Pancreas (tissue), 10 donors: ENCODE measurements at regions not wholly inside any gene's neighbourhood (a gene's known extent, or its start where the extent isn't known, plus 50 kb on each side); places are given as distances from the start of the nearest gene placed in this dataset.

Source experiments
- ATAC-seq, 4 donors: fragments of 200-7000 bp; cut with Tn5 transposase; one replicate each; pipeline versions ENCODE4 v1.8.0 to v1.9.1; 2020; ENCODE audit warnings: mild to moderate bottlenecking in 4 of 4, moderate library complexity in 4 of 4
- DNase-seq, 6 donors: peaks; one replicate each; pipeline ENCODE4 v3.0.0-alpha.2; 2020
- FAIRE-seq: peaks from 2 replicates; lab custom pipeline; 2012; peaks lifted over from hg19 to GRCh38; lab: Jason Lieb, UNC
- H3K27ac ChIP-seq, 4 donors: fragments of 200-600 bp; sonication (generic); 1 replicate in 3 of 4; 2 replicates in 1 of 4; pipeline versions ENCODE4 v1.5.0 to v1.8.0; 2020
- H3K27me3 ChIP-seq, 4 donors: fragments of 200-600 bp; one replicate each; pipeline ENCODE4 v1.8.0; 2021
- H3K36me3 ChIP-seq, 3 donors: fragments of 200-600 bp; sonication (generic) in 1 of 3; one replicate each; pipeline versions ENCODE4 v1.5.0 to v1.8.0; 2020 to 2021
- H3K4me1 ChIP-seq, 3 donors: fragments of 200-600 bp; one replicate each; pipeline ENCODE4 v1.8.0; 2021
- H3K4me3 ChIP-seq, 4 donors: fragments of 200-600 bp; sonication (generic) in 2 of 4; one replicate each; pipeline versions ENCODE4 v1.5.0 to v1.8.0; 2020 to 2021
- H3K9me3 ChIP-seq, 4 donors: fragments of 200-600 bp; one replicate each; pipeline ENCODE4 v1.8.0; 2021
- WGBS, 2 donors: extraction: QIAGEN DNeasy Blood & Tissue Kit; methylation state at CpG; one replicate each; pipeline ENCODE4 v1.1.7; 2013; 5-methylcytosine and 5-hydroxymethylcytosine counted together
- intact Hi-C, 3 donors: fragments of 100-400 bp; cut with DNase I; formaldehyde crosslinking; loops; one replicate each; pipeline versions ENCODE4 v1.11.1 to v1.14.2; 2022
- TF ChIP-seq, protein P1 (sequence below), 4 donors: fragments of 200-600 bp; sonication (generic) in 3 of 4; IDR thresholded peaks; one replicate each; pipeline versions ENCODE4 v1.5.0 to v1.8.0; 2021; ENCODE audit warnings: antibody characterized with exemption in 4 of 4
- donor health status: healthy with polysubstance abuse.
- donor health status: DM: no; HTN: no; CAD: no; lungs with moderate emphysema.
- donor health status: DM: no; HTN: no; CAD: no.
- donor health status: control.
- donor health status: control.
- donor health status: Bipolar disorder and iron deficiency.
- donor health status: DM: yes; HTN: yes; CAD: no.
- donor health status: DM: no; HTN: no; CAD: no.
- donor health status: DM: no; HTN: no; CAD: no.
- donor health status: DM: yes; HTN: yes; CAD: no.

DNA sequence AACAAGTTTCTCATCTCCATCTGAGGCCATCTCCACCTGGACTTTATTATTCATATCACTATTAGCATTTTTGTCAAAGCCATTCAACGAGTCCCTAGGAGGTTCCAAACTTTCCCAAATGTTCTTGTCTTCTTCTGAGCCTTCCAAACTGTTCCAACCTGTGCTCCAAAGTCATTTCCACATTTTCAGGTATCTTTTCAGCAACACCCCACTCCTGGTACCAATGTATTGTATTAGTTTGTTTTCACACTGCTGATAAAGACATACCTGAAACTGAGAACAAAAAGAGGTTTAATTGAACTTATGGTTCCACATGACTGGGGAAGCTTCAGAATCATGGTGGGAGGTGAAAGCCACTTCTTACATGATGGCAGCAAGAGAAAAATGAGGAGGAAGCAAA is 385.4 kb upstream of the GATB start:
- Histone ChIP-seq H3K4me1 (no peaks in the 10 kb centered on the region), H3K36me3 (no peaks in the 10 kb centered on the region), H3K27me3 (no peaks in the 10 kb centered on the region), H3K27ac (no peak overlapping the region), H3K4me3 (no peak overlapping the region), H3K9me3 (no peaks in the 10 kb centered on the region)
- TF ChIP-seq, protein P1, sequence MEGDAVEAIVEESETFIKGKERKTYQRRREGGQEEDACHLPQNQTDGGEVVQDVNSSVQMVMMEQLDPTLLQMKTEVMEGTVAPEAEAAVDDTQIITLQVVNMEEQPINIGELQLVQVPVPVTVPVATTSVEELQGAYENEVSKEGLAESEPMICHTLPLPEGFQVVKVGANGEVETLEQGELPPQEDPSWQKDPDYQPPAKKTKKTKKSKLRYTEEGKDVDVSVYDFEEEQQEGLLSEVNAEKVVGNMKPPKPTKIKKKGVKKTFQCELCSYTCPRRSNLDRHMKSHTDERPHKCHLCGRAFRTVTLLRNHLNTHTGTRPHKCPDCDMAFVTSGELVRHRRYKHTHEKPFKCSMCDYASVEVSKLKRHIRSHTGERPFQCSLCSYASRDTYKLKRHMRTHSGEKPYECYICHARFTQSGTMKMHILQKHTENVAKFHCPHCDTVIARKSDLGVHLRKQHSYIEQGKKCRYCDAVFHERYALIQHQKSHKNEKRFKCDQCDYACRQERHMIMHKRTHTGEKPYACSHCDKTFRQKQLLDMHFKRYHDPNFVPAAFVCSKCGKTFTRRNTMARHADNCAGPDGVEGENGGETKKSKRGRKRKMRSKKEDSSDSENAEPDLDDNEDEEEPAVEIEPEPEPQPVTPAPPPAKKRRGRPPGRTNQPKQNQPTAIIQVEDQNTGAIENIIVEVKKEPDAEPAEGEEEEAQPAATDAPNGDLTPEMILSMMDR (IDR thresholded peaks at IDR 0.05), result no peak
- no peak for FAIRE-seq
- intact Hi-C loops, result no loop called here
- no peak for ATAC-seq
- 38 to 54% methylated on average over 1 of the region's 1 CpG for WGBS, 2 donors
- no peak for DNase-seq

GRCh38 chr4:152143806-152144205 is 383.0 kb upstream of the GATB start:
- H3K4me3 ChIP-seq, result no peak overlapping the region
- FAIRE-seq (no peak), ATAC-seq (no peak), DNase-seq (no peak)
- H3K4me1 ChIP-seq, result no peaks in the 10 kb centered on the region
- intact Hi-C loops, result no loop called here
- no peaks in the 10 kb centered on the region for H3K9me3 ChIP-seq
- no peak overlapping the region for H3K27ac ChIP-seq
- no peaks in the 10 kb centered on the region for H3K36me3 ChIP-seq
- H3K27me3 ChIP-seq, result no peaks in the 10 kb centered on the region
- TF ChIP-seq, protein P1 (IDR thresholded peaks at IDR 0.05), result no peak

GRCh38 chr4:152138451-152138850 is 377.6 kb upstream of the GATB start:
- H3K4me1 ChIP-seq, result no peaks in the 10 kb centered on the region
- no peak overlapping the region for H3K27ac ChIP-seq
- H3K27me3 ChIP-seq, result peaks cover 0 to 1% (median 0%) of the 10 kb centered on the region in 4 donors
- ATAC-seq (no peak), DNase-seq (no peak), FAIRE-seq (no peak)
- H3K4me3 ChIP-seq, result no peak overlapping the region
- 76 to 87% methylated on average over 3 of the region's 3 CpGs for WGBS, 2 donors
- no peaks in the 10 kb centered on the region for H3K9me3 ChIP-seq
- TF ChIP-seq, protein P1 (IDR thresholded peaks at IDR 0.05), result no peak
- intact Hi-C loops, result no loop called here
- no peaks in the 10 kb centered on the region for H3K36me3 ChIP-seq

GRCh38 chr4:152132776-152133175 is 372.0 kb upstream of the GATB start:
- H3K4me3 ChIP-seq, result no peak overlapping the region
- H3K27me3 ChIP-seq, result peaks cover 0 to 3% (median 0%) of the 10 kb centered on the region in 4 donors
- no peaks in the 10 kb centered on the region for H3K36me3 ChIP-seq
- intact Hi-C loops, result no loop called here
- FAIRE-seq (no peak), DNase-seq (no peak), ATAC-seq (no peak)
- H3K27ac ChIP-seq, result no peak overlapping the region
- H3K9me3 ChIP-seq, result no peaks in the 10 kb centered on the region
- H3K4me1 ChIP-seq, result no peaks in the 10 kb centered on the region
- TF ChIP-seq, protein P1 (IDR thresholded peaks at IDR 0.05), result no peak

- TF ChIP-seq, protein P1 (IDR thresholded peaks at IDR 0.05), result no peak
- no peak for FAIRE-seq
- 62 to 72% methylated on average over 1 of the region's 1 CpG for WGBS, 2 donors
These were observed 367.5 kb upstream of the GATB start for GRCh38 chr4:152128356-152128755.

More at GRCh38 chr4:152128356-152128755, 367.5 kb upstream of the GATB start:
- H3K27ac ChIP-seq, result no peak overlapping the region
- no peak overlapping the region for H3K4me3 ChIP-seq
- ATAC-seq (no peak), DNase-seq (no peak)
- intact Hi-C loops, result no loop called here
- peaks cover 0 to under 1% (median 0%) of the 10 kb centered on the region in 4 donors for H3K27me3 ChIP-seq
- no peaks in the 10 kb centered on the region for H3K36me3 ChIP-seq
- no peaks in the 10 kb centered on the region for H3K9me3 ChIP-seq
- no peaks in the 10 kb centered on the region for H3K4me1 ChIP-seq
